IMR-90 (cell line): ENCODE measurements at regions not wholly inside any gene's neighbourhood (a gene's known extent, or its start where the extent isn't known, plus 50 kb on each side); places are given as distances from the start of the nearest gene placed in this dataset.
A peak's percentile ranks its signal among the peaks of the same experiment; 100 is the strongest.

Experiments used
- ATAC-seq: fragments of 200-7000 bp; cut with Tn5 transposase; 2 replicates; pipeline ENCODE4 v1.9.1; 2020; ENCODE audit warnings: low read depth, mild to moderate bottlenecking, moderate library complexity
- BruUV-seq: library from RNA; stranded (reverse); fragments of 400-500 nt; replicated peaks from 2 replicates; lab custom pipeline; 2021; lab: Mats Ljungman, UMichigan
- CTCF ChIA-PET: fragments of 300-600 bp; formaldehyde crosslinking; extraction: SDS; loops from one replicate; lab custom pipeline; 2021; ENCODE audit warnings: antibody characterized with exemption; lab: Yijun Ruan, JAX
- POLR2A ChIA-PET: fragments of 300-600 bp; sonication (Branson Sonifier 250); formaldehyde crosslinking; loops from one replicate; lab custom pipeline; 2022; ENCODE audit warnings: antibody characterized with exemption; ENCODE audit not compliant: unreplicated experiment; lab: Charles Lee
- DNase-seq: peaks from one replicate; pipeline ENCODE4 v3.0.0; 2013
- H2AFZ ChIP-seq: replicated peaks from 2 replicates; pipeline ENCODE3; 2013; ENCODE audit warnings: low read length, mild to moderate bottlenecking; ENCODE audit not compliant: poor library complexity
- H2AK5ac ChIP-seq: 2 replicates; pipeline ENCODE4 v1.6.1; 2013; ENCODE audit warnings: low read depth, low read length, inconsistent platforms
- H2AK9ac ChIP-seq: replicated peaks from 2 replicates; pipeline ENCODE3; 2013; ENCODE audit warnings: mild to moderate bottlenecking, low read depth, low read length, moderate library complexity; ENCODE audit not compliant: poor library complexity
- H2BK120ac ChIP-seq: 2 replicates; pipeline ENCODE4 v1.6.1; 2013; ENCODE audit warnings: low read depth, low read length, inconsistent platforms
- H2BK15ac ChIP-seq: 3 replicates; pipeline ENCODE4 v1.6.1; 2013; ENCODE audit warnings: low read depth, low read length, inconsistent platforms
- H2BK20ac ChIP-seq: 2 replicates; pipeline ENCODE4 v1.6.1; 2013; ENCODE audit warnings: low read depth, mild to moderate bottlenecking, inconsistent platforms, low read length, moderate library complexity
- H2BK5ac ChIP-seq: 2 replicates; pipeline ENCODE4 v1.6.1; 2013; ENCODE audit warnings: mild to moderate bottlenecking, low read depth, low read length, inconsistent platforms; ENCODE audit not compliant: poor library complexity, severe bottlenecking
- H3K14ac ChIP-seq: replicated peaks from 2 replicates; pipeline ENCODE4 v1.6.1; 2013; ENCODE audit warnings: low read depth, low read length, inconsistent platforms
- H3K18ac ChIP-seq: 2 replicates; pipeline ENCODE4 v1.6.1; 2013; ENCODE audit warnings: low read depth, low read length, control low read depth
- H3K23ac ChIP-seq: 2 replicates; pipeline ENCODE4 v1.6.1; 2013; ENCODE audit warnings: low read depth, low read length, inconsistent platforms
- H3K27ac ChIP-seq: 2 replicates; pipeline ENCODE4 v1.5.1; 2013; ENCODE audit warnings: mild to moderate bottlenecking, control low read depth, low read length; ENCODE audit not compliant: insufficient read depth
- H3K27me3 ChIP-seq: 2 replicates; pipeline ENCODE4 v1.6.1; 2013; ENCODE audit warnings: low read length; ENCODE audit not compliant: control insufficient read depth, insufficient read depth
- H3K36me3 ChIP-seq: 2 replicates; pipeline ENCODE4 v1.6.1; 2013; ENCODE audit warnings: low read length, mixed read lengths; ENCODE audit not compliant: control insufficient read depth, insufficient read depth
- H3K4ac ChIP-seq: 2 replicates; pipeline ENCODE4 v1.6.1; 2013; ENCODE audit warnings: low read depth, low read length, inconsistent platforms
- H3K4me1 ChIP-seq: 2 replicates; pipeline ENCODE4 v1.6.1; 2013; ENCODE audit warnings: low read length, mixed read lengths; ENCODE audit not compliant: control insufficient read depth, insufficient read depth
- H3K4me2 ChIP-seq: 2 replicates; pipeline ENCODE4 v1.6.1; 2013; ENCODE audit warnings: low read depth, mild to moderate bottlenecking, control low read depth, low read length, moderate library complexity
- H3K4me3 ChIP-seq: 2 replicates; pipeline ENCODE4 v1.5.1; 2013; ENCODE audit warnings: low read depth, mild to moderate bottlenecking, control low read depth, low read length, moderate library complexity; ENCODE audit not compliant: insufficient read depth
- H3K56ac ChIP-seq: 2 replicates; pipeline ENCODE4 v1.6.1; 2013; ENCODE audit warnings: low read length, inconsistent platforms; ENCODE audit not compliant: insufficient read depth; ENCODE audit errors: extremely low read depth
- H3K79me1 ChIP-seq, 2 experiments: 2 replicates each; pipeline ENCODE4 v1.6.1; 2013; ENCODE audit warnings: low read length in 2 of 2, inconsistent platforms in 1 of 2, low read depth in 1 of 2
- H3K9ac ChIP-seq: 2 replicates; pipeline ENCODE4 v1.6.1; 2013; ENCODE audit warnings: low read depth, low read length, control low read depth
- H3K9me1 ChIP-seq: 2 replicates; pipeline ENCODE4 v1.6.1; 2013; ENCODE audit warnings: low read length, inconsistent platforms; ENCODE audit not compliant: insufficient read depth
- H3K9me3 ChIP-seq: 2 replicates; pipeline ENCODE4 v1.6.1; 2013; ENCODE audit warnings: low read length; ENCODE audit not compliant: control insufficient read depth, insufficient read depth
- H4K20me1 ChIP-seq: 2 replicates; pipeline ENCODE4 v1.6.1; 2013; ENCODE audit warnings: low read length, inconsistent platforms; ENCODE audit not compliant: insufficient read depth
- H4K5ac ChIP-seq: 2 replicates; pipeline ENCODE4 v1.6.1; 2013; ENCODE audit warnings: mild to moderate bottlenecking, low read depth, low read length, control low read depth
- H4K8ac ChIP-seq, 2 experiments: 2 replicates each; pipeline ENCODE4 v1.6.1; 2013; ENCODE audit warnings: low read depth in 2 of 2, low read length in 2 of 2, control low read depth in 1 of 2, inconsistent platforms in 1 of 2
- H4K91ac ChIP-seq: 2 replicates; pipeline ENCODE4 v1.6.1; 2013; ENCODE audit warnings: low read depth, low read length, inconsistent platforms; ENCODE audit not compliant: insufficient read depth
- BHLHE40 ChIP-seq: fragments of 150-350 bp; IDR thresholded peaks from 2 replicates; pipeline ENCODE4 v1.6.1; 2016; ENCODE audit warnings: mild to moderate bottlenecking, low read depth, low read length
- CEBPB ChIP-seq: IDR thresholded peaks from 2 replicates; pipeline ENCODE4 v1.6.1; 2012; ENCODE audit warnings: low read depth, low read length, improper control_type of control experiment
- CHD1 ChIP-seq: IDR thresholded peaks from 2 replicates; pipeline ENCODE4 v1.6.1; 2012; ENCODE audit warnings: low read depth, low read length, improper control_type of control experiment
- ELK1 ChIP-seq: fragments of 150-350 bp; IDR thresholded peaks from 2 replicates; pipeline ENCODE4 v1.6.1; 2016; ENCODE audit warnings: low read depth, mild to moderate bottlenecking, low read length, moderate library complexity, borderline replicate concordance
- FOS ChIP-seq: fragments of 150-350 bp; IDR thresholded peaks from 2 replicates; pipeline ENCODE4 v1.6.1; 2016; ENCODE audit warnings: low read depth, low read length
- MAZ ChIP-seq: IDR thresholded peaks from 2 replicates; pipeline ENCODE4 v1.6.1; 2012; ENCODE audit warnings: low read depth, mild to moderate bottlenecking, low read length, improper control_type of control experiment, moderate library complexity, borderline replicate concordance
- MXI1 ChIP-seq: IDR thresholded peaks from 2 replicates; pipeline ENCODE4 v1.6.1; 2012; ENCODE audit warnings: low read depth, mild to moderate bottlenecking, low read length, moderate library complexity, borderline replicate concordance
- NFE2L2 ChIP-seq: fragments of 150-350 bp; IDR thresholded peaks from 2 replicates; pipeline ENCODE4 v1.6.1; 2016; ENCODE audit warnings: low read depth, mild to moderate bottlenecking, low read length
- POLR2A ChIP-seq: IDR thresholded peaks from 2 replicates; pipeline ENCODE4 v1.6.1; 2012; ENCODE audit warnings: mild to moderate bottlenecking, low read depth, low read length
- RAD21 ChIP-seq: IDR thresholded peaks from 2 replicates; pipeline ENCODE4 v1.6.1; 2012; ENCODE audit warnings: low read length, improper control_type of control experiment
- RCOR1 ChIP-seq: IDR thresholded peaks from 2 replicates; pipeline ENCODE4 v1.6.1; 2012; ENCODE audit warnings: mild to moderate bottlenecking, low read length, improper control_type of control experiment; ENCODE audit not compliant: insufficient replicate concordance
- RFX5 ChIP-seq: IDR thresholded peaks from 2 replicates; pipeline ENCODE4 v1.8.0; 2012; ENCODE audit warnings: low read depth, mild to moderate bottlenecking, low read length, moderate library complexity
- SMC3 ChIP-seq: fragments of 150-350 bp; IDR thresholded peaks from 2 replicates; pipeline ENCODE4 v1.6.1; 2016; ENCODE audit warnings: low read depth, mild to moderate bottlenecking, antibody characterized with exemption, low read length, moderate library complexity
- USF2 ChIP-seq: fragments of 150-350 bp; IDR thresholded peaks from 2 replicates; pipeline ENCODE4 v1.6.1; 2017; ENCODE audit warnings: mild to moderate bottlenecking, antibody characterized with exemption, low read length, low read depth
- WGBS, 2 experiments: methylation state at CpG; one replicate each; pipeline versions ENCODE4 v1.1.5 to v1.1.7; 2013; ENCODE audit warnings: missing lambda C conversion rate in 2 of 2; ENCODE audit not compliant: insufficient read length in 1 of 2; ENCODE audit errors: extremely low coverage in 2 of 2; 5-methylcytosine and 5-hydroxymethylcytosine counted together
- dilution Hi-C: fragments of 300-500 bp; cut with HindIII; formaldehyde crosslinking; loops from one replicate; pipeline ENCODE4 v1.14.3; 2018; ENCODE audit warnings: low sequenced_read_pairs; ENCODE audit not compliant: unreplicated experiment
- in situ Hi-C: fragments of 300-500 bp; cut with MboI; formaldehyde crosslinking; loops from 3 replicates; pipeline ENCODE4 v1.14.3; 2019; ENCODE audit warnings: low sequenced_read_pairs, inconsistent platforms, mixed read lengths
- intact Hi-C: fragments of 100-400 bp; cut with micrococcal nuclease; formaldehyde crosslinking; loops from 2 replicates; pipeline ENCODE4 v1.10.0; 2022

GRCh38 chr14:53613404-53614253, 343.0 kb downstream of the BMP4 start:
- H3K9me3 ChIP-seq: no peaks in the 10 kb centered on the region
- H3K4me1 ChIP-seq: peaks cover 3% of the 10 kb centered on the region
- peak overlapping the region; percentile 44; the same call in 1 of the 3 replicates for H2BK15ac ChIP-seq
- H2AK9ac ChIP-seq: peak overlapping the region; percentile 20
- peak overlapping the region; percentile 62 for H3K4me2 ChIP-seq
- H3K36me3 ChIP-seq: no peaks in the 10 kb centered on the region
- H2AFZ ChIP-seq: peak overlapping the region; percentile 34
- peak overlapping the region; percentile 23; the same call in 1 of the 2 replicates for H4K5ac ChIP-seq
- peak overlapping the region; percentile 87 for H3K4ac ChIP-seq
- dilution Hi-C loops: no loop called here
- peak overlapping the region; percentile 93 for H2BK20ac ChIP-seq
- H3K18ac ChIP-seq: peak overlapping the region; percentile 39; the same call in 1 of the 2 replicates
- ChIA-PET POLR2A (interaction anchor here (1.0 kb wide), 1 partner anchor 340 kb away, joined by 3 read pairs; no protein-coding TSS in a partner anchor), CTCF (interaction anchor here (0.7 to 1.2 kb wide), 5 partner anchors 76 to 561 kb away, joined by 3 to 4 read pairs (median 3); no protein-coding TSS in a partner anchor)
- H3K27me3 ChIP-seq: peaks cover 3% of the 10 kb centered on the region
- H3K23ac ChIP-seq: peak overlapping the region; percentile 51; the same call in 1 of the 2 replicates
- peak overlapping the region; percentile 45; the same call in 1 of the 2 replicates for H3K56ac ChIP-seq
- ATAC-seq: peak; percentile 92
- in situ Hi-C loops: no loop called here
- peak; percentile 90 for DNase-seq
- H4K8ac ChIP-seq: peak overlapping the region in 1 of 2 experiments; percentile 72; a peak in 2 of 4 replicates
- WGBS, 2 experiments: 63% methylated on average over 4 of the region's 12 CpGs; no CpG with 5 or more reads in 1 of the 2 experiments
- no TSS peak for BruUV-seq
- H3K9me1 ChIP-seq: peaks cover 3% of the 10 kb centered on the region
- intact Hi-C loops: no loop called here
- H2BK120ac ChIP-seq: peak overlapping the region; percentile 86; the same call in 1 of the 2 replicates
- H3K14ac ChIP-seq: peak overlapping the region; percentile 13; the same call in 1 of the 2 replicates
- peak overlapping the region; percentile 12; the same call in 1 of the 2 replicates for H3K27ac ChIP-seq
- H3K4me3 ChIP-seq: no peak overlapping the region
- no peak overlapping the region for H3K9ac ChIP-seq
- H2BK5ac ChIP-seq: peak overlapping the region; percentile 14
- peak overlapping the region; percentile 74 for H4K91ac ChIP-seq
- peak overlapping the region; percentile 69 for H2AK5ac ChIP-seq
- no peaks in the 10 kb centered on the region for H4K20me1 ChIP-seq
- H3K79me1 ChIP-seq: no peaks in the 10 kb centered on the region
- TF ChIP-seq MAZ (no peak; the same call in 1 of the 2 replicates), MXI1 (no peak), USF2 (no peak), CHD1 (no peak; the same call in 1 of the 2 replicates), ELK1 (no peak), SMC3 (peak; percentile 19; the same call in 1 of the 2 replicates), NFE2L2 (no peak), RAD21 (peak; percentile 27; the same call in 1 of the 2 replicates), CEBPB (peak; percentile 17; the same call in 1 of the 2 replicates), RCOR1 (peak; percentile 96), POLR2A (no peak), FOS (peak; percentile 73), BHLHE40 (peak; percentile 24; the same call in 1 of the 2 replicates), RFX5 (no peak)
